ENCODE measurements at regions not wholly inside any gene's neighbourhood (a gene's known extent, or its start where the extent isn't known, plus 50 kb on each side); places are given as distances from the start of the nearest gene placed in this dataset.

- Histone ChIP-seq H3K4me1 (ENCODE audit: control insufficient read depth, insufficient read depth, low read length) (peaks cover 63% of the 10 kb centered on the region), H3K27me3 (ENCODE audit: control insufficient read depth, insufficient read depth, low read length) (no peaks in the 10 kb centered on the region), H3K4me3 (ENCODE audit: low read length) (peak overlapping the region; percentile 59), H3K9me3 (replicated peaks; ENCODE audit: control insufficient read depth, low read depth, low read length) (no peaks in the 10 kb centered on the region), H3K36me3 (ENCODE audit: control insufficient read depth, insufficient read depth, low read length) (peaks cover 30% of the 10 kb centered on the region), H3K27ac (ENCODE audit: low read length) (peak overlapping the region; percentile 97)
- WGBS (ENCODE audit: insufficient coverage) = 11% methylated on average over 8 of the region's 16 CpGs
- DNase-seq = no peak
These were observed 123.7 kb downstream of the C9orf50 start for GRCh38 chr9:129497005-129497812.

GRCh38 chr9:129496473-129497004, 124.4 kb downstream of the C9orf50 start:
- Histone ChIP-seq H3K36me3 (ENCODE audit: control insufficient read depth, insufficient read depth, low read length) (peaks cover 32% of the 10 kb centered on the region), H3K9me3 (replicated peaks; ENCODE audit: control insufficient read depth, low read depth, low read length) (no peaks in the 10 kb centered on the region), H3K27me3 (ENCODE audit: control insufficient read depth, insufficient read depth, low read length) (no peaks in the 10 kb centered on the region), H3K27ac (ENCODE audit: low read length) (peak overlapping the region; percentile 97), H3K4me1 (ENCODE audit: control insufficient read depth, insufficient read depth, low read length) (peaks cover 65% of the 10 kb centered on the region), H3K4me3 (ENCODE audit: low read length) (peak overlapping the region; percentile 59)
- DNase-seq = peak; percentile 99
- 0% methylated on average over 43 of the region's 43 CpGs for WGBS (ENCODE audit: insufficient coverage)

- 8% methylated on average over 36 of the region's 50 CpGs for WGBS (ENCODE audit: insufficient coverage)
- Histone ChIP-seq H3K36me3 (ENCODE audit: control insufficient read depth, insufficient read depth, low read length) (peaks cover 26% of the 10 kb centered on the region), H3K27me3 (ENCODE audit: control insufficient read depth, insufficient read depth, low read length) (no peaks in the 10 kb centered on the region), H3K27ac (ENCODE audit: low read length) (peak overlapping the region; percentile 97), H3K9me3 (replicated peaks; ENCODE audit: control insufficient read depth, low read depth, low read length) (no peaks in the 10 kb centered on the region), H3K4me3 (ENCODE audit: low read length) (peak overlapping the region; percentile 59), H3K4me1 (ENCODE audit: control insufficient read depth, insufficient read depth, low read length) (peaks cover 71% of the 10 kb centered on the region)
- peak; percentile 96 for DNase-seq
These were observed 125.1 kb downstream of the C9orf50 start for GRCh38 chr9:129495620-129496472.

GRCh38 chr9:129494113-129494789, 126.7 kb downstream of the C9orf50 start:
- Histone ChIP-seq H3K4me1 (ENCODE audit: control insufficient read depth, insufficient read depth, low read length) (peaks cover 71% of the 10 kb centered on the region), H3K9me3 (replicated peaks; ENCODE audit: control insufficient read depth, low read depth, low read length) (no peaks in the 10 kb centered on the region), H3K36me3 (ENCODE audit: control insufficient read depth, insufficient read depth, low read length) (peaks cover 25% of the 10 kb centered on the region), H3K27me3 (ENCODE audit: control insufficient read depth, insufficient read depth, low read length) (no peaks in the 10 kb centered on the region), H3K4me3 (ENCODE audit: low read length) (no peak overlapping the region), H3K27ac (ENCODE audit: low read length) (no peak overlapping the region)
- no peak for DNase-seq
- 70% methylated on average over 5 of the region's 11 CpGs for WGBS (ENCODE audit: insufficient coverage)

- H3K9me3 ChIP-seq (replicated peaks; ENCODE audit: control insufficient read depth, low read depth, low read length) = no peaks in the 10 kb centered on the region
- no peaks in the 10 kb centered on the region for H3K27me3 ChIP-seq (ENCODE audit: control insufficient read depth, insufficient read depth, low read length)
- peak overlapping the region; percentile 35 for H3K27ac ChIP-seq (ENCODE audit: low read length)
- no peak for DNase-seq
- H3K36me3 ChIP-seq (ENCODE audit: control insufficient read depth, insufficient read depth, low read length) = peaks cover 20% of the 10 kb centered on the region
- peaks cover 71% of the 10 kb centered on the region for H3K4me1 ChIP-seq (ENCODE audit: control insufficient read depth, insufficient read depth, low read length)
- 53% methylated on average over 8 of the region's 8 CpGs for WGBS (ENCODE audit: insufficient coverage)
- no peak overlapping the region for H3K4me3 ChIP-seq (ENCODE audit: low read length)
These were observed 127.2 kb downstream of the C9orf50 start for GRCh38 chr9:129493706-129494047.

- no peaks in the 10 kb centered on the region for H3K9me3 ChIP-seq (replicated peaks; ENCODE audit: control insufficient read depth, low read depth, low read length)
- DNase-seq = no peak
- no peaks in the 10 kb centered on the region for H3K27me3 ChIP-seq (ENCODE audit: control insufficient read depth, insufficient read depth, low read length)
- H3K27ac ChIP-seq (ENCODE audit: low read length) = peak overlapping the region; percentile 35
- H3K4me1 ChIP-seq (ENCODE audit: control insufficient read depth, insufficient read depth, low read length) = peaks cover 69% of the 10 kb centered on the region
- 37% methylated on average over 3 of the region's 9 CpGs for WGBS (ENCODE audit: insufficient coverage)
- peaks cover 20% of the 10 kb centered on the region for H3K36me3 ChIP-seq (ENCODE audit: control insufficient read depth, insufficient read depth, low read length)
- no peak overlapping the region for H3K4me3 ChIP-seq (ENCODE audit: low read length)
These were observed 127.7 kb downstream of the C9orf50 start for GRCh38 chr9:129493002-129493705.

- no peaks in the 10 kb centered on the region for H3K27me3 ChIP-seq (ENCODE audit: control insufficient read depth, insufficient read depth, low read length)
- H3K27ac ChIP-seq (ENCODE audit: low read length) = peak overlapping the region; percentile 99
- H3K4me1 ChIP-seq (ENCODE audit: control insufficient read depth, insufficient read depth, low read length) = peaks cover 73% of the 10 kb centered on the region
- peak; percentile 81 for DNase-seq
- no peak overlapping the region for H3K4me3 ChIP-seq (ENCODE audit: low read length)
- peaks cover 20% of the 10 kb centered on the region for H3K36me3 ChIP-seq (ENCODE audit: control insufficient read depth, insufficient read depth, low read length)
- 20% methylated on average over 4 of the region's 8 CpGs for WGBS (ENCODE audit: insufficient coverage)
- H3K9me3 ChIP-seq (replicated peaks; ENCODE audit: control insufficient read depth, low read depth, low read length) = no peaks in the 10 kb centered on the region
These were observed 129.4 kb downstream of the C9orf50 start for GRCh38 chr9:129491487-129491855.

- Histone ChIP-seq H3K36me3 (ENCODE audit: control insufficient read depth, insufficient read depth, low read length) (peaks cover 20% of the 10 kb centered on the region), H3K4me1 (ENCODE audit: control insufficient read depth, insufficient read depth, low read length) (peaks cover 73% of the 10 kb centered on the region), H3K27ac (ENCODE audit: low read length) (peak overlapping the region; percentile 99), H3K4me3 (ENCODE audit: low read length) (peak overlapping the region; percentile 58), H3K9me3 (replicated peaks; ENCODE audit: control insufficient read depth, low read depth, low read length) (no peaks in the 10 kb centered on the region), H3K27me3 (ENCODE audit: control insufficient read depth, insufficient read depth, low read length) (no peaks in the 10 kb centered on the region)
- WGBS (ENCODE audit: insufficient coverage) = 35% methylated on average over 7 of the region's 11 CpGs
- peak; percentile 60 for DNase-seq
These were observed 130.1 kb downstream of the C9orf50 start for GRCh38 chr9:129490583-129491486.
